ENCODE measurements at regions not wholly inside any gene's neighbourhood (a gene's known extent, or its start where the extent isn't known, plus 50 kb on each side); places are given as distances from the start of the nearest gene placed in this dataset.

GRCh38 chr5:146940295-146940694 lies 61.7 kb upstream of the PPP2R2B start:
- DNase-seq (ENCODE audit: low read depth): no peak
- no peak overlapping the region for H3K4me3 ChIP-seq (ENCODE audit: low read depth, low read length)
- no peak for TF ChIP-seq CTCF (IDR thresholded peaks at IDR 0.05; ENCODE audit: insufficient read depth, low read depth, low read length, missing control alignments)

GRCh38 chr5:146944019-146944418 lies 65.5 kb upstream of the PPP2R2B start:
- H3K4me3 ChIP-seq (ENCODE audit: low read depth, low read length): no peak overlapping the region
- no peak for DNase-seq (ENCODE audit: low read depth)
- TF ChIP-seq CTCF (IDR thresholded peaks at IDR 0.05; ENCODE audit: insufficient read depth, low read depth, low read length, missing control alignments): no peak

GRCh38 chr5:146944764-146945616 lies 66.4 kb upstream of the PPP2R2B start:
- H3K4me3 ChIP-seq (ENCODE audit: low read depth, low read length): no peak overlapping the region
- TF ChIP-seq CTCF (IDR thresholded peaks at IDR 0.05; ENCODE audit: insufficient read depth, low read depth, low read length, missing control alignments): no peak
- no peak for DNase-seq (ENCODE audit: low read depth)

GRCh38 chr5:146945617-146946084 lies 67.1 kb upstream of the PPP2R2B start:
- TF ChIP-seq CTCF (IDR thresholded peaks at IDR 0.05; ENCODE audit: insufficient read depth, low read depth, low read length, missing control alignments): no peak
- H3K4me3 ChIP-seq (ENCODE audit: low read depth, low read length): no peak overlapping the region
- no peak for DNase-seq (ENCODE audit: low read depth)

GRCh38 chr5:146947181-146947941 lies 68.8 kb upstream of the PPP2R2B start:
- peak; percentile 13 for DNase-seq (ENCODE audit: low read depth)
- H3K4me3 ChIP-seq (ENCODE audit: low read depth, low read length): no peak overlapping the region
- TF ChIP-seq CTCF (IDR thresholded peaks at IDR 0.05; ENCODE audit: insufficient read depth, low read depth, low read length, missing control alignments): no peak

- TF ChIP-seq CTCF (IDR thresholded peaks at IDR 0.05; ENCODE audit: insufficient read depth, low read depth, low read length, missing control alignments): no peak
- no peak for DNase-seq (ENCODE audit: low read depth)
- H3K4me3 ChIP-seq (ENCODE audit: low read depth, low read length): no peak overlapping the region
Observed at GRCh38 chr5:146948666-146949065, 70.1 kb upstream of the PPP2R2B start.

Data from GM12865 (cell line).